CD4-positive, alpha-beta T cell treated with Interleukin-17A for 1 hour (primary cell): ENCODE measurements at regions not wholly inside any gene's neighbourhood (a gene's known extent, or its start where the extent isn't known, plus 50 kb on each side); places are given as distances from the start of the nearest gene placed in this dataset.
"Not testable (repeated sequence)": the region's sequence is repeated elsewhere in the genome, so short reads cannot be mapped to it uniquely, and the experiment has no call there.

ENCODE experiments used
- DNase-seq: peaks from one replicate; pipeline ENCODE4 v3.0.0-alpha.2; 2020

GRCh38 chr2:192444286-192444838 lies 249.6 kb upstream of the TMEFF2 start:
- DNase-seq: no peak

GRCh38 chr2:192443831-192444230 lies 249.1 kb upstream of the TMEFF2 start:
- no peak for DNase-seq

GRCh38 chr2:192438239-192438638 lies 243.5 kb upstream of the TMEFF2 start:
- DNase-seq: no peak

- DNase-seq: no peak
These were observed 242.9 kb upstream of the TMEFF2 start for GRCh38 chr2:192437653-192438052.

GRCh38 chr2:192424243-192424642 lies 229.5 kb upstream of the TMEFF2 start:
- DNase-seq: no peak

GRCh38 chr2:192419786-192420185 lies 225.1 kb upstream of the TMEFF2 start:
- no peak for DNase-seq

- DNase-seq: no peak
These were observed 221.3 kb upstream of the TMEFF2 start for GRCh38 chr2:192416060-192416459.

- DNase-seq: no peak
These were observed 220.1 kb upstream of the TMEFF2 start for GRCh38 chr2:192414794-192415193.

- no peak for DNase-seq
These were observed 219.3 kb upstream of the TMEFF2 start for GRCh38 chr2:192413812-192414681.

GRCh38 chr2:192412866-192413265 lies 218.1 kb upstream of the TMEFF2 start:
- DNase-seq: not testable (repeated sequence)

- no peak for DNase-seq
These were observed 217.7 kb upstream of the TMEFF2 start for GRCh38 chr2:192412394-192412793.

- no peak for DNase-seq
These were observed 217.0 kb upstream of the TMEFF2 start for GRCh38 chr2:192411755-192412154.

- DNase-seq: no peak
These were observed 215.6 kb upstream of the TMEFF2 start for GRCh38 chr2:192410319-192410718.

GRCh38 chr2:192407692-192408091 lies 213.0 kb upstream of the TMEFF2 start:
- no peak for DNase-seq

GRCh38 chr2:192398236-192398635 lies 203.5 kb upstream of the TMEFF2 start:
- DNase-seq: no peak

GRCh38 chr2:192394605-192395004 lies 199.9 kb upstream of the TMEFF2 start:
- DNase-seq: no peak

- DNase-seq: no peak
These were observed 196.3 kb upstream of the TMEFF2 start for GRCh38 chr2:192391041-192391440.

- no peak for DNase-seq
These were observed 195.7 kb upstream of the TMEFF2 start for GRCh38 chr2:192390401-192390800.

GRCh38 chr2:192384191-192384590 lies 189.5 kb upstream of the TMEFF2 start:
- DNase-seq: not testable (repeated sequence)

GRCh38 chr2:192381082-192381481 lies 186.3 kb upstream of the TMEFF2 start:
- DNase-seq: no peak

GRCh38 chr2:192379736-192380135 lies 185.0 kb upstream of the TMEFF2 start:
- no peak for DNase-seq

- no peak for DNase-seq
These were observed 182.4 kb upstream of the TMEFF2 start for GRCh38 chr2:192377173-192377572.

GRCh38 chr2:192373754-192374153 lies 179.0 kb upstream of the TMEFF2 start:
- DNase-seq: no peak

GRCh38 chr2:192373221-192373620 lies 178.5 kb upstream of the TMEFF2 start:
- no peak for DNase-seq

- no peak for DNase-seq
These were observed 175.2 kb upstream of the TMEFF2 start for GRCh38 chr2:192369969-192370368.
